K562 (cell line): ENCODE measurements at regions not wholly inside any gene's neighbourhood (a gene's known extent, or its start where the extent isn't known, plus 50 kb on each side); places are given as distances from the start of the nearest gene placed in this dataset.

Experiments
- CSDE1 ChIP-seq, 2 experiments: fragments of 450-650 bp; IDR thresholded peaks; 2 replicates each; pipeline ENCODE4 v1.6.1; 2016; ENCODE audit warnings: mild to moderate bottlenecking in 1 of 2
- MTA3 ChIP-seq: fragments of 450-650 bp; formaldehyde crosslinking; IDR thresholded peaks from 2 replicates; pipeline ENCODE4 v1.6.1; 2017; ENCODE audit warnings: mild to moderate bottlenecking, borderline replicate concordance
- RBM15 ChIP-seq: fragments of 200-400 bp; formaldehyde crosslinking; IDR thresholded peaks from 2 replicates; pipeline ENCODE4 v1.6.1; 2018; ENCODE audit warnings: mild to moderate bottlenecking, low read length, moderate library complexity; ENCODE audit not compliant: insufficient read depth
- ZNF318 ChIP-seq, 2 experiments: fragments of 450-650 bp; IDR thresholded peaks; 2 replicates each; pipeline ENCODE4 v1.6.1; 2016; ENCODE audit warnings: mild to moderate bottlenecking in 2 of 2, borderline replicate concordance in 1 of 2, low read depth in 1 of 2, moderate library complexity in 1 of 2
- ZNF740 ChIP-seq, 3 experiments: fragments of 200-800 bp in 1 of 3; sonication (Bioruptor generic) in 1 of 3; sonication (generic) in 1 of 3; formaldehyde crosslinking in 1 of 3; IDR thresholded peaks; 2 replicates each; pipeline versions ENCODE4 v1.6.1 to v1.8.0; 2016 to 2022; ENCODE audit warnings: mild to moderate bottlenecking in 2 of 3, missing compliant biosample characterization in 2 of 3, missing genetic modification characterization in 2 of 3, missing genetic modification reagents in 1 of 3

GRCh38 chr5:88964831-88965230 is 81.8 kb upstream of the MEF2C start (continued):
- no peak for TF ChIP-seq ZNF318 (IDR thresholded peaks at IDR 0.05; ENCODE audit: borderline replicate concordance in 1 of 2, low read depth in 1 of 2)
- TF ChIP-seq ZNF740 (CRISPR knock-in tag; IDR thresholded peaks at IDR 0.05), result no peak
- TF ChIP-seq ZNF740 (tag; IDR thresholded peaks at IDR 0.05), result no peak
- TF ChIP-seq MTA3, result no peak
- no peak for TF ChIP-seq CSDE1 (IDR thresholded peaks at IDR 0.05)
- TF ChIP-seq RBM15, result no peak
